SU-DHL-6 (cell line): ENCODE measurements at regions not wholly inside any gene's neighbourhood (a gene's known extent, or its start where the extent isn't known, plus 50 kb on each side); places are given as distances from the start of the nearest gene placed in this dataset.

Source experiments
- EZH2phosphoT487 ChIP-seq: fragments of 200-600 bp; sonication (generic), shearing (Covaris generic); conservative IDR thresholded peaks from 2 replicates; pipeline ENCODE4 v1.6.1; 2018; ENCODE audit warnings: mild to moderate bottlenecking, antibody characterized with exemption, low read length, moderate library complexity, mixed read lengths
- TF ChIP-seq, protein P1 (sequence below): fragments of 200-600 bp; sonication (generic); IDR thresholded peaks from one replicate; pipeline ENCODE4 v1.5.1; 2017; ENCODE audit warnings: antibody characterized with exemption, mild to moderate bottlenecking, low read length, moderate library complexity; ENCODE audit not compliant: insufficient read depth, poor library complexity, severe bottlenecking

DNA sequence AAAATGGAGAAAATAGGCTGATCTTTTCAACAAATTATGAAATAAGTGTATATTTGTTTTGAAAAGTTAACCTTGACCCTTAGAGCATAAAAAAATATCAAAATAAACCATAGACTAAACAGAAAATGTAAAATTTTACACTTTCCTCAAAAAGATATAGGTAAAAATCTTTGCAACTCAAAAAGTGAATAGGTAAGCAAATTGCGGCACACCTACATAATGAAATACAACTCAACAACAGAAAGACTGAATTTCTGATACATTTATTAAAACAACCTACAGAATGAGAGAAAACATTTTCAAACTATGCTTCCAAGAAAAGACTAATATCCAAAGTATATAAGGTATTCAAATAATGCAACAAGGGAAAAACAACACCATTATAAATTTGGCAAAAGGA, 425.7 kb upstream of the KHDRBS2 start:
- TF ChIP-seq, protein P1, sequence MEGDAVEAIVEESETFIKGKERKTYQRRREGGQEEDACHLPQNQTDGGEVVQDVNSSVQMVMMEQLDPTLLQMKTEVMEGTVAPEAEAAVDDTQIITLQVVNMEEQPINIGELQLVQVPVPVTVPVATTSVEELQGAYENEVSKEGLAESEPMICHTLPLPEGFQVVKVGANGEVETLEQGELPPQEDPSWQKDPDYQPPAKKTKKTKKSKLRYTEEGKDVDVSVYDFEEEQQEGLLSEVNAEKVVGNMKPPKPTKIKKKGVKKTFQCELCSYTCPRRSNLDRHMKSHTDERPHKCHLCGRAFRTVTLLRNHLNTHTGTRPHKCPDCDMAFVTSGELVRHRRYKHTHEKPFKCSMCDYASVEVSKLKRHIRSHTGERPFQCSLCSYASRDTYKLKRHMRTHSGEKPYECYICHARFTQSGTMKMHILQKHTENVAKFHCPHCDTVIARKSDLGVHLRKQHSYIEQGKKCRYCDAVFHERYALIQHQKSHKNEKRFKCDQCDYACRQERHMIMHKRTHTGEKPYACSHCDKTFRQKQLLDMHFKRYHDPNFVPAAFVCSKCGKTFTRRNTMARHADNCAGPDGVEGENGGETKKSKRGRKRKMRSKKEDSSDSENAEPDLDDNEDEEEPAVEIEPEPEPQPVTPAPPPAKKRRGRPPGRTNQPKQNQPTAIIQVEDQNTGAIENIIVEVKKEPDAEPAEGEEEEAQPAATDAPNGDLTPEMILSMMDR, result no peak
- TF ChIP-seq EZH2phosphoT487, result no peak
